ENCODE measurements at regions not wholly inside any gene's neighbourhood (a gene's known extent, or its start where the extent isn't known, plus 50 kb on each side); places are given as distances from the start of the nearest gene placed in this dataset.
A peak's percentile ranks its signal among the peaks of the same experiment; 100 is the strongest.

DNA sequence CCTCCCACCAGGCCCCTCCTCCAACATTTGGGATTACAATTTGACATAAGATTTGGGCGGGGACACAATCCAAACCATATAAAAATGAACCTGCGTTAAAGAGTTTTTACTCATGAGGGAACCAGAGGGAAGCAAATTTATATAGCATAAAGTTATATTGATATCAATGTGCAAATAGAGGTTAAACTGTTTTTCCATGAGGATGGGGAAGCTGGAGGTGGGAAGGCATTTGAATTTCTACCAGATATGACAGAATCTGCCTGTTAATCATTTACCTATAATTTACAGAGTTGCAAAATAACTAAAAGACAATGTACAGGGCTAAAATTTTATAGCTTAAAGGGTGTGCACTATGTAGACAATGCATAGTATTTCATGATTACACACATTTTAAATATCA is 322.0 kb upstream of the FKBP1C start:
- in situ Hi-C loops (cut with MboI; ENCODE audit: low pct_unique_long_range_greater_than_20kb, low sequenced_read_pairs, unreplicated experiment), result no loop called here
- no peak for DNase-seq (ENCODE audit: low spot score)
- TF ChIP-seq, protein P1, sequence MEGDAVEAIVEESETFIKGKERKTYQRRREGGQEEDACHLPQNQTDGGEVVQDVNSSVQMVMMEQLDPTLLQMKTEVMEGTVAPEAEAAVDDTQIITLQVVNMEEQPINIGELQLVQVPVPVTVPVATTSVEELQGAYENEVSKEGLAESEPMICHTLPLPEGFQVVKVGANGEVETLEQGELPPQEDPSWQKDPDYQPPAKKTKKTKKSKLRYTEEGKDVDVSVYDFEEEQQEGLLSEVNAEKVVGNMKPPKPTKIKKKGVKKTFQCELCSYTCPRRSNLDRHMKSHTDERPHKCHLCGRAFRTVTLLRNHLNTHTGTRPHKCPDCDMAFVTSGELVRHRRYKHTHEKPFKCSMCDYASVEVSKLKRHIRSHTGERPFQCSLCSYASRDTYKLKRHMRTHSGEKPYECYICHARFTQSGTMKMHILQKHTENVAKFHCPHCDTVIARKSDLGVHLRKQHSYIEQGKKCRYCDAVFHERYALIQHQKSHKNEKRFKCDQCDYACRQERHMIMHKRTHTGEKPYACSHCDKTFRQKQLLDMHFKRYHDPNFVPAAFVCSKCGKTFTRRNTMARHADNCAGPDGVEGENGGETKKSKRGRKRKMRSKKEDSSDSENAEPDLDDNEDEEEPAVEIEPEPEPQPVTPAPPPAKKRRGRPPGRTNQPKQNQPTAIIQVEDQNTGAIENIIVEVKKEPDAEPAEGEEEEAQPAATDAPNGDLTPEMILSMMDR (IDR thresholded peaks at IDR 0.05; ENCODE audit: extremely low read depth, insufficient read depth, missing control alignments), result no peak

GRCh38 chr6:62891065-62891647 is 320.1 kb upstream of the FKBP1C start:
- in situ Hi-C loops (cut with MboI; ENCODE audit: low pct_unique_long_range_greater_than_20kb, low sequenced_read_pairs, unreplicated experiment), result no loop called here
- TF ChIP-seq, protein P1 (IDR thresholded peaks at IDR 0.05; ENCODE audit: extremely low read depth, insufficient read depth, missing control alignments), result peak; percentile 36
- DNase-seq (ENCODE audit: low spot score), result no peak

GRCh38 chr6:62894114-62894513 is 317.2 kb upstream of the FKBP1C start:
- in situ Hi-C loops (cut with MboI; ENCODE audit: low pct_unique_long_range_greater_than_20kb, low sequenced_read_pairs, unreplicated experiment), result no loop called here
- TF ChIP-seq, protein P1 (IDR thresholded peaks at IDR 0.05; ENCODE audit: extremely low read depth, insufficient read depth, missing control alignments), result no peak
- no peak for DNase-seq (ENCODE audit: low spot score)

- TF ChIP-seq, protein P1 (IDR thresholded peaks at IDR 0.05; ENCODE audit: extremely low read depth, insufficient read depth, missing control alignments), result no peak
- in situ Hi-C loops (cut with MboI; ENCODE audit: low pct_unique_long_range_greater_than_20kb, low sequenced_read_pairs, unreplicated experiment), result no loop called here
- no peak for DNase-seq (ENCODE audit: low spot score)
Observed at GRCh38 chr6:62903266-62903665, 308.0 kb upstream of the FKBP1C start.

GRCh38 chr6:62904687-62905086 is 306.6 kb upstream of the FKBP1C start:
- DNase-seq (ENCODE audit: low spot score), result no peak
- TF ChIP-seq, protein P1 (IDR thresholded peaks at IDR 0.05; ENCODE audit: extremely low read depth, insufficient read depth, missing control alignments), result no peak
- in situ Hi-C loops (cut with MboI; ENCODE audit: low pct_unique_long_range_greater_than_20kb, low sequenced_read_pairs, unreplicated experiment), result no loop called here

GRCh38 chr6:62914530-62914929 is 296.7 kb upstream of the FKBP1C start:
- DNase-seq (ENCODE audit: low spot score), result no peak
- TF ChIP-seq, protein P1 (IDR thresholded peaks at IDR 0.05; ENCODE audit: extremely low read depth, insufficient read depth, missing control alignments), result no peak
- in situ Hi-C loops (cut with MboI; ENCODE audit: low pct_unique_long_range_greater_than_20kb, low sequenced_read_pairs, unreplicated experiment), result no loop called here
